Left lung (tissue), 4 donors: ENCODE measurements at regions not wholly inside any gene's neighbourhood (a gene's known extent, or its start where the extent isn't known, plus 50 kb on each side); places are given as distances from the start of the nearest gene placed in this dataset.
"Not testable (repeated sequence)": the region's sequence is repeated elsewhere in the genome, so short reads cannot be mapped to it uniquely, and the experiment has no call there.

Experiments used
- ATAC-seq: fragments of 200-7000 bp; cut with Tn5 transposase; one replicate; pipeline ENCODE4 v1.9.1; 2020; ENCODE audit warnings: moderate library complexity
- DNase-seq, 4 donors: peaks; one replicate each; pipeline ENCODE4 v3.0.0-alpha.2; 2013 to 2020
- H3K27ac ChIP-seq, 2 donors: fragments of 200-600 bp; sonication (generic) in 1 of 2; one replicate each; pipeline versions ENCODE4 v1.5.0 to v1.8.0; 2020 to 2021
- H3K27me3 ChIP-seq, 2 donors: fragments of 200-600 bp; sonication (generic) in 1 of 2; one replicate each; pipeline versions ENCODE4 v1.5.0 to v1.8.0; 2020 to 2021
- H3K36me3 ChIP-seq, 2 donors: fragments of 200-600 bp; sonication (generic) in 1 of 2; one replicate each; pipeline versions ENCODE4 v1.5.0 to v1.8.0; 2020 to 2021
- H3K4me1 ChIP-seq, 2 donors: fragments of 200-600 bp; one replicate each; pipeline ENCODE4 v1.8.0; 2021
- H3K4me3 ChIP-seq, 2 donors: fragments of 200-600 bp; sonication (generic) in 1 of 2; one replicate each; pipeline versions ENCODE4 v1.5.0 to v1.8.0; 2020 to 2021; ENCODE audit warnings: mild to moderate bottlenecking in 1 of 2
- H3K9me3 ChIP-seq, 2 donors: fragments of 200-600 bp; sonication (generic) in 1 of 2; one replicate each; pipeline versions ENCODE4 v1.5.0 to v1.8.0; 2020 to 2021
- intact Hi-C, 2 donors: fragments of 100-400 bp; cut with DNase I; formaldehyde crosslinking; loops; one replicate each; pipeline versions ENCODE4 v1.11.2 to v1.14.2; 2022
- donor health status: DM: no; HTN: yes; CAD: no.
- donor health status: DM: no; HTN: no; CAD: no.

DNA sequence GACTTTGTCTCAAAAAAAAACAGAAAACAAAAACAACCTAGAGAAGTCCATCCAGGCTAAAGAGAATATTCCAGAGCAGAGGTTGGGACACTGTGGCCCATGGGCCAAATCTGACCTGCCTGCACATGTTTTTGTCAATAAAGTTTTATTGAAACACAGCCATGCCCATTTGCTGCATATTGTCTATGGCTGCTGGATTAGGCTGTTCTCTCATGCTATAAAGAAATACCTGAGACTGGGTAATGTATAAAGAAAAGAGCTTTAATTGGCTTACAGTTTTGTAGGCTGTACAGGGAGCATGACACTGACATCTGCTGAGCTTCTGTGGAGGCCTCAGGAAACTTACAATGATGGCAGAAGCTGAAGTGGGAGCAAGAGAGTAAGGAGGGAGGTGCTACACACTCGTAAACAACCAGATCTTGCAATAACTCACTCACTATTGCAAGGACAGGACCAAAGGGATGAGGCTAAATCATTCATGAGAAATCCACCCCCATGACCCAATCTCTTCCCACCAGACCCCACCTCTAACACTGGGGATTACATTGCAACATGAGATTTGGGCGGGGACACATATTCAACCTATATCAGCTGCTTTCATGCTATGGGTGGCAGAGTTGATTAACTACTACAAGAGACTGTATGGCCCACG, 122.5 kb upstream of the KRTAP5-11 start:
- H3K27ac ChIP-seq, DNase-seq, ATAC-seq, H3K9me3 ChIP-seq, intact Hi-C loops, H3K27me3 ChIP-seq, H3K36me3 ChIP-seq, H3K4me3 ChIP-seq, H3K4me1 ChIP-seq: not testable (repeated sequence)

DNA sequence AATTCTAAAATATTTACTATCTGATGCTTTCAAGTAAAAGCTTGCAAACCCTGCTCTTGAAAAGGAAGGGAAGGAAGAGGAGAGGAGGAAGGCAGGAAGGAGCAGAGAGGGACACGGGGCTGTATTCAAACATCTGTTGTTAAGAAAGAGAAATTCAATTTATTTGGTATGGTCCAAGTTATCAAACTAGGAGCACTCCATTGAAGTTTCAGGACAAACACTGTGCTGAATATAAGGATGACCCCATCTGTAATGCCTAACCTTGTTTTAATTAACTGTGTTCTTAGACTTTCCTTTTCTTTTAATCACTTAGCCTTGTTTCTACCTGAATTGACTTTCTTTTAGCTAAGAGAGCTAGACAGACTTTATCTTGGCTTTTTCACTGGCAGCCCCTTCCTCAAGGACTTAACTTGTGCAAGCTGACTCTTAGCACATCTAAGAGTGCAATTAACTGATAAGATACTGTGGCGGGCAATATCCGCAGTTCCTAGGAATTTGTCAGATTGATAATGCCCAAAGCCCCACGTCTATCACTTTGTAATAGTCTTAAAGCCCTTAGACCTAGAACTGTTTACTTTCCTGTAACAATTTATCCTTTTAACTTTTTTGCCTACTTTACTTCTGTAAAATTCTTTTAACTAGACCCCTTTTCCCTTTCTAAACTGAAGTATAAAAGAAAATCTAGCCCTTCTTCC, 123.2 kb upstream of the KRTAP5-11 start:
- ATAC-seq, H3K9me3 ChIP-seq, intact Hi-C loops, H3K27me3 ChIP-seq, H3K4me3 ChIP-seq, H3K36me3 ChIP-seq, DNase-seq, H3K27ac ChIP-seq, H3K4me1 ChIP-seq: not testable (repeated sequence)

DNA sequence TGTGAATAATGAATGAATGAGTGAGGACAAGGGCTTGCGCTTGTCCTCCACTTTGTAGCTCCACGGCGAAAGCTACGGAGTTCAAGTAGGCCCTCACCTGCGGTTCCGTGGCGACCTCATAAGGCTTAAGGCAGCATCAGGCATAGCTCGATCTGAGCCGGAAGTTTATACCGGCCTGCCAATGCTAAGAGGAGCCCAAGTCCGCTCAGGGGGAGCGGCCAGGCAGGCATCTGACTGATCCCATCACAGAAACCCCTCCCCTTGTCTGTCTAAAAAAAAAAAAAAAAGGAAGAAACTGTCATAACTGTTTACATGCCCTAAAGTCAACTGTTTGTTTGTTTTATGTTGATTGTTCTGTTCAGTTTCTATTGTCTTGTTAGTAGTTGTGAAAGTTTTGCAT, 124.4 kb upstream of the KRTAP5-11 start:
- H3K27ac ChIP-seq, intact Hi-C loops, H3K4me1 ChIP-seq, ATAC-seq, H3K4me3 ChIP-seq, H3K36me3 ChIP-seq, H3K27me3 ChIP-seq, DNase-seq, H3K9me3 ChIP-seq: not testable (repeated sequence)

DNA sequence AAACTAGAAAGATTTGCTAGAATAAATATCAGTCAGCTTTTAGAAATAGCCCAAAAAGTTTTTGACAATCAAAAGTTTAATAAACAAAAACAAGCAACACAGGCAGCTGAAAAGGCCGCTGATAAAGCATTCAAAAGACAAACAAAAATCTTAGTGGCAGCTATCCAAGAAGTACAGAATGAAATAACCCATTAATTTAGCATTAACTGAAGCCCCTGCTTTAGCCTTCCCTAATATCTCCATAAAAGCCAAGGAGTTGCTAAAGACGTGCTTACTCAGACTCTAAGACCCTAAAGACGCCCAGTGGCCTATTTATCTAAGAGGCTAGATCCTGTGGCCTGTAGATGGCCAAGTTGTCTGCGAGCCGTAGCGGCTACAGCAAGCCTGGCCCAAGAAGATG, 123.5 kb upstream of the DEFB108B start:
- H3K27me3 ChIP-seq, DNase-seq, H3K4me1 ChIP-seq, H3K9me3 ChIP-seq, intact Hi-C loops, H3K4me3 ChIP-seq, H3K36me3 ChIP-seq, ATAC-seq: not testable (repeated sequence)
- H3K27ac ChIP-seq, result peak overlapping the region in 1 of 2 donors; percentile 23

DNA sequence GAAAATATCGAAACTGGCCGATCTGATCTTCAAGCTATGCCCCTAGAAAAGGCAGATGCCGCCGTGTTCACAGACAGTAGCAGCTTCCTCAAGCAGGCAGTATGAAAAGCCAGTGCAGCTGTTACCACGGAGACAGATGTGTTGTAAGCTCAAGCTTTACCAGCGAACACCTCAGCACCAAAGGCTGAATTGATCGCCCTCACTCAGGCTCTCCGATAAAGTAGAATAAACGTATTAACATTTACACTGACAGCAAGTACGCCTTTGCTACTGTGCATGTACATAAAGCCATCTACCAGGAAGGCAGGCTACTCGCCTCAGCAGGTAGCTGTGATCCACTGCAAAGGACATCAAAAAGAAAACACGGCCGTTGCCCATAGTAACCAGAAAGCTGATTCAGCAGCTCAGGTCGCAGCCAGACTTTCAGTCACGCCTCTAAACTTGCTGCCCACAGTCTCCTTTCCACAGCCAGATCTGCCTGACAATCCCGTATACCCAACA, 122.8 kb upstream of the DEFB108B start:
- H3K36me3 ChIP-seq, H3K9me3 ChIP-seq, ATAC-seq, H3K4me1 ChIP-seq, H3K4me3 ChIP-seq, intact Hi-C loops, H3K27me3 ChIP-seq: not testable (repeated sequence)
- H3K27ac ChIP-seq, result peak overlapping the region in 1 of 2 donors; percentile 23
- DNase-seq, result peak in 1 of 4 donors; percentile 48

DNA sequence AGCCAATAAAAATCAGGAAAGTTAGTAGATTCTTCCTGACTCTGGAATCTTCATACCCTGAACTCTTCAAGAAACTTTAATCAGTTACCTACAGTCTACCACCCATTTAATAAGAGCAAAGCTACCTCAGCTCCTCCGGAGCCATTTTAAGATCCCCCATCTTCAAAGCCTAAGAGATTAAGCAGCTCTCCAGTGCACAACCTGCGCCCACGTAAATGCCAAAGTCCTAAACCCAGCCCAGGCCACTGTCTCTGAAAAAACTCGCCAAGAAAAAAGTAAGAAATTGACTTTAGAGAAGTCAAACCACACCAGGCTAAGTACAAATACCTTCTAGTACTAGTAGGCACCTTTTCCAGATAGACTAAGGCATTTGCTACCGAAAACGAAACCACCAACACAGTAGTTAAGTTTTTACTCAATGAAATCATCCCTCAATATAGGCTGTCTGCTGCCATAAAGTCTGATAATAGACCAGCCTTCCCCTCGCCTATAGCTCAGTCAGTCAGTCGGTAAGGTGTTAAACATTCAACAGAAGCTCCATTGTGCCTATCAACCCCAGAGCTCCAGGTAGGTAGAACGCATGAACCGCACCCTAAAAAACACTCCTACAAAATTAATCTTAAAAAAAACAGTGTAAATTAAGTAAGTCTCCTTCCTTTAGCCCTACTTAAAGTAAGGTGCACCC, 122.2 kb upstream of the DEFB108B start:
- intact Hi-C loops, DNase-seq, H3K27me3 ChIP-seq, H3K36me3 ChIP-seq, H3K4me1 ChIP-seq, H3K4me3 ChIP-seq, H3K9me3 ChIP-seq, ATAC-seq: not testable (repeated sequence)
- H3K27ac ChIP-seq, result peak overlapping the region in 1 of 2 donors; percentile 23

DNA sequence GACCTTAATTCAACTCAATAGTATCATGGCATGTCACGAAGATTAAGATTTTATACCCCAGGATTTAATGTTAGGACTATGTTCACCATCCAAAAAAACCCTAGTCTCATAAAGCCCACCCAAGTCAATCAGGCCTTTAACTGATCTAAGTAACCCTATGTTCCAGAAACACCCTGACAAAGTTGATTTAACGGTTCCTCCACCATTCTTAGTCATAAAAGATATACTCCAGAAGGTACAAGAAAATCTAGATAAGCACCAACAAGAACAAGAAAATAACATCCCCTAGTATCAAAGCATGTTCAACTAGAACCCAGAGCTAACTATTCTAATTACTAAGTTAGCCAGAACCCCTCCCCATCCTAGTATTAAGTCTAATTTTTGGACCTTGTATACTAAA, 120.7 kb upstream of the DEFB108B start:
- H3K9me3 ChIP-seq, H3K4me3 ChIP-seq, ATAC-seq, H3K36me3 ChIP-seq, H3K27ac ChIP-seq, DNase-seq, H3K27me3 ChIP-seq, intact Hi-C loops, H3K4me1 ChIP-seq: not testable (repeated sequence)

DNA sequence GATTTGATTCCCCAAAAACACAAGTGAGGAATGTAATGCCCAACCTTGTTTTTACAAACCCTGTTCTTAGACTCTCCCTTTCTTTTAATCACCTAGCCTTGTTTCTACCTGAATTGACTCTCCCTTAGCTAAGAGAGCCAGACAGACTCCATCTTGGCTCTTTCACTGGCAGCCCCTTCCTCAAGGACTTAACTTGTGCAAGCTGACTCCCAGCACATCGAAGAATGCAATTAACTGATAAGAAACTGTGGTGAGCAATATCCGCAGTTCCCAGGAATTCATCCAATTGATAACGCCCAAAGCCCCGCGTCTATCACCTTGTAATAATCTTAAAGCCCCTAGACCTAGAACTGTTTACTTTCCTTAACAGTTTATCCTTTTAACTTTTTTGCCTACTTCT, 120.2 kb upstream of the DEFB108B start:
- H3K36me3 ChIP-seq, H3K4me3 ChIP-seq, H3K9me3 ChIP-seq, intact Hi-C loops, H3K27ac ChIP-seq, DNase-seq, ATAC-seq, H3K27me3 ChIP-seq, H3K4me1 ChIP-seq: not testable (repeated sequence)

DNA sequence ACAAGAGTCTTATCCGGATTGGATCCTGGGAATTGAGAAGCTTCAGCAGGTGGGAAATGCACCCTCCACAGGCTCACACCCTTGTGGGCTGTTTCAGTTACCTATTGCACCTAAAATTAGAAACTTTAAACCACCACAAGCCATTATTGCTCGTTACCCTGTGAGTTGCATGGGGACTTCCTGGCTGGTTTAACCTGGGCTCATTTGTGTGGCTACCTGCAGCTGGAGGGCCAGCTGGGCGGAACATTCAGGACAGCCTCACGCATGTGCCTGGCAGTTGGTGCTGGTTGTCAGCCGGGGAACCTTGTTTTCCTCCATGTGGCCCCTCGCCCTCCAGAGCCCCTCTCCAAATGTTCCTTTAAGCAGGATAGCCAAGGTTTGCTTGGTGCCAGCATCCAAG, 118.5 kb upstream of the DEFB108B start:
- H3K36me3 ChIP-seq, H3K27ac ChIP-seq, ATAC-seq, H3K9me3 ChIP-seq, intact Hi-C loops, H3K27me3 ChIP-seq, H3K4me3 ChIP-seq, DNase-seq, H3K4me1 ChIP-seq: not testable (repeated sequence)

DNA sequence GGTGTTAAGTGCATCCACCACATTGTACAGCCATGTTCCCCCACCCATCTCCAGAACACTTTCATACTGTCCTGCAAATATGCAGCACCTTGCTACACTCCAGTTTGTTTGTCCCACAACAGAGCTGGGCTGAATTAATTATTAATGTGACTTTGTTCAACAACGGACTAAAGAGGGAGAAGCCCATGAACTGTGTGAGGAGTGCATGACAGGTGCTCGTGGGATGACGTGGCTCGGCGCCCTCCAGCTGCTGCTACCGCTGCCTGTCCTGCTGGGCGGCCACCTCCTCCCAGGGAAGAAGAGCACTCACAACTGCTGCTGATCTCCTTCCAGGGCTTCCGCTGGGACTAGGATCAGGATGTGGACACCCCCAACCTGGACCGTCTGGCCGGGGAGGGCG, 111.2 kb upstream of the DEFB108B start:
- intact Hi-C loops, ATAC-seq: not testable (repeated sequence)

DNA sequence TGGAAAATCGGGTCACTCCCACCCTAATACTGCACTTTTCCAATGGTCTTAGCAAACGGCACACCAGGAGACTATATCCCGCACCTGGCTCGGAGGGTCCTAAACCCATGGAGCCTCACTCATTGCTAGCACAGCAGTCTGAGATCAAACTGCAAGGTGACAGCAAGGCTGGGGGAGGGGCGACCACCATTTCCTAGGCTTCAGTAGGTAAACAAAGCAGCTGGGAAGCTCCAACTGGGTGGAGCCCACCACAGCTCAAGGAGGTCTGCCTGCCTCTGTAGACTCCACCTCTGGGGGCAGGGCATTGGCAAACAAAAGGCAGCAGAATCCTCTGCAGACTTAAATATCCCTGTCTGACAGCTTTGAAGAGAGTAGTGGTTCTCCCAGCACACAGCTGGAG, 109.0 kb upstream of the DEFB108B start:
- ATAC-seq, H3K9me3 ChIP-seq, intact Hi-C loops, H3K36me3 ChIP-seq, H3K27ac ChIP-seq, H3K4me1 ChIP-seq, DNase-seq, H3K27me3 ChIP-seq, H3K4me3 ChIP-seq: not testable (repeated sequence)

More for the DNA sequence above, 111.2 kb upstream of the DEFB108B start:
- H3K36me3 ChIP-seq, H3K4me1 ChIP-seq, H3K27ac ChIP-seq, H3K27me3 ChIP-seq, H3K9me3 ChIP-seq, H3K4me3 ChIP-seq, DNase-seq: not testable (repeated sequence)

DNA sequence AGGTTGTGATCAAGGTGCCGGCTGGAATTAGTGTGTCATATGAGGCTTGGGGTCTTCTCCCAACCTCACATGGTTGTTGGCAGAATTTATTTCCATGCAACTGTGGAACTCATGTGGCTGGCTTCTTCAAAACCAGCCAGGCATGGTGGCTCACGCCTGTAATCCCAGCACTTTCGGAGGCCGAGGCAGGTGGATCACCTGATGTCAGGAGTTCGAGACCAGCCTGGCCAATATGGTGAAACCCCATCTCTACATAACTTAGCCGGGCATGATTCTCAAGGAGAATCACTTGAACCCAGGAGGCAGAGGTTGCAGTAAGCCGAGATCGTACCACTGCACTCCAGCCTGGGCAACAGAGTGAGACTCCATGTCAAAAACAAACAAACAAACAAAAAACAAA, 102.3 kb upstream of the DEFB108B start:
- ATAC-seq, H3K9me3 ChIP-seq, intact Hi-C loops, H3K4me3 ChIP-seq, H3K27ac ChIP-seq, H3K4me1 ChIP-seq, H3K36me3 ChIP-seq, H3K27me3 ChIP-seq: not testable (repeated sequence)
- peak in 1 of 4 donors; percentile 70 for DNase-seq
